Left lung (tissue), 4 donors: ENCODE measurements at regions not wholly inside any gene's neighbourhood (a gene's known extent, or its start where the extent isn't known, plus 50 kb on each side); places are given as distances from the start of the nearest gene placed in this dataset.

Source experiments
- ATAC-seq: fragments of 200-7000 bp; cut with Tn5 transposase; one replicate; pipeline ENCODE4 v1.9.1; 2020; ENCODE audit warnings: moderate library complexity
- DNase-seq, 4 donors: peaks; one replicate each; pipeline ENCODE4 v3.0.0-alpha.2; 2013 to 2020
- H3K27ac ChIP-seq, 2 donors: fragments of 200-600 bp; sonication (generic) in 1 of 2; one replicate each; pipeline versions ENCODE4 v1.5.0 to v1.8.0; 2020 to 2021
- H3K27me3 ChIP-seq, 2 donors: fragments of 200-600 bp; sonication (generic) in 1 of 2; one replicate each; pipeline versions ENCODE4 v1.5.0 to v1.8.0; 2020 to 2021
- H3K36me3 ChIP-seq, 2 donors: fragments of 200-600 bp; sonication (generic) in 1 of 2; one replicate each; pipeline versions ENCODE4 v1.5.0 to v1.8.0; 2020 to 2021
- H3K4me1 ChIP-seq, 2 donors: fragments of 200-600 bp; one replicate each; pipeline ENCODE4 v1.8.0; 2021
- H3K4me3 ChIP-seq, 2 donors: fragments of 200-600 bp; sonication (generic) in 1 of 2; one replicate each; pipeline versions ENCODE4 v1.5.0 to v1.8.0; 2020 to 2021; ENCODE audit warnings: mild to moderate bottlenecking in 1 of 2
- H3K9me3 ChIP-seq, 2 donors: fragments of 200-600 bp; sonication (generic) in 1 of 2; one replicate each; pipeline versions ENCODE4 v1.5.0 to v1.8.0; 2020 to 2021
- CTCF ChIP-seq, 2 donors: fragments of 200-600 bp; sonication (generic) in 1 of 2; IDR thresholded peaks; one replicate each; pipeline versions ENCODE4 v1.5.0 to v1.8.0; 2021; ENCODE audit warnings: antibody characterized with exemption in 2 of 2
- intact Hi-C, 2 donors: fragments of 100-400 bp; cut with DNase I; formaldehyde crosslinking; loops; one replicate each; pipeline versions ENCODE4 v1.11.2 to v1.14.2; 2022
- donor health status: DM: no; HTN: yes; CAD: no.
- donor health status: DM: no; HTN: no; CAD: no.

- ATAC-seq (peak; percentile 96), DNase-seq (peak in 2 of 4 donors; percentile 84)
- no peak for TF ChIP-seq CTCF (IDR thresholded peaks at IDR 0.05)
- Histone ChIP-seq H3K4me3 (no peak overlapping the region), H3K9me3 (no peaks in the 10 kb centered on the region), H3K36me3 (no peaks in the 10 kb centered on the region), H3K4me1 (peaks cover 0 to 31% of the 10 kb centered on the region in 2 donors), H3K27me3 (no peaks in the 10 kb centered on the region), H3K27ac (peak overlapping the region in 1 of 2 donors; percentile 34)
- intact Hi-C loops: no loop called here
Observed at GRCh38 chr6:113654396-113654795, 202.7 kb upstream of the MARCKS start.

GRCh38 chr6:113655761-113656160 is 201.4 kb upstream of the MARCKS start:
- Histone ChIP-seq H3K4me3 (no peak overlapping the region), H3K4me1 (peaks cover 0 to 27% of the 10 kb centered on the region in 2 donors), H3K9me3 (no peaks in the 10 kb centered on the region), H3K27me3 (no peaks in the 10 kb centered on the region), H3K27ac (no peak overlapping the region), H3K36me3 (no peaks in the 10 kb centered on the region)
- ATAC-seq: no peak
- no peak for TF ChIP-seq CTCF (IDR thresholded peaks at IDR 0.05)
- DNase-seq: no peak
- intact Hi-C loops: no loop called here

GRCh38 chr6:113659762-113660404 is 197.3 kb upstream of the MARCKS start:
- ATAC-seq (no peak), DNase-seq (no peak)
- Histone ChIP-seq H3K27me3 (no peaks in the 10 kb centered on the region), H3K36me3 (no peaks in the 10 kb centered on the region), H3K4me1 (peaks cover 0 to 17% of the 10 kb centered on the region in 2 donors), H3K27ac (no peak overlapping the region), H3K4me3 (no peak overlapping the region), H3K9me3 (no peaks in the 10 kb centered on the region)
- intact Hi-C loops: no loop called here
- no peak for TF ChIP-seq CTCF (IDR thresholded peaks at IDR 0.05)

GRCh38 chr6:113660819-113661218 is 196.3 kb upstream of the MARCKS start:
- H3K27ac ChIP-seq: no peak overlapping the region
- H3K9me3 ChIP-seq: no peaks in the 10 kb centered on the region
- no peaks in the 10 kb centered on the region for H3K27me3 ChIP-seq
- H3K4me1 ChIP-seq: peaks cover 0 to 14% of the 10 kb centered on the region in 2 donors
- no peaks in the 10 kb centered on the region for H3K36me3 ChIP-seq
- ATAC-seq: no peak
- TF ChIP-seq CTCF (IDR thresholded peaks at IDR 0.05): no peak
- no peak overlapping the region for H3K4me3 ChIP-seq
- intact Hi-C loops: no loop called here
- DNase-seq: no peak

- no peaks in the 10 kb centered on the region for H3K36me3 ChIP-seq
- H3K4me3 ChIP-seq: no peak overlapping the region
- no peaks in the 10 kb centered on the region for H3K9me3 ChIP-seq
- DNase-seq (no peak), ATAC-seq (no peak)
- H3K27ac ChIP-seq: no peak overlapping the region
- no peak for TF ChIP-seq CTCF (IDR thresholded peaks at IDR 0.05)
- no peaks in the 10 kb centered on the region for H3K27me3 ChIP-seq
- intact Hi-C loops: no loop called here
- H3K4me1 ChIP-seq: peaks cover 0 to 14% of the 10 kb centered on the region in 2 donors
Observed at GRCh38 chr6:113662093-113662665, 195.0 kb upstream of the MARCKS start.
